HG03378 (cell line): ENCODE measurements at regions not wholly inside any gene's neighbourhood (a gene's known extent, or its start where the extent isn't known, plus 50 kb on each side); places are given as distances from the start of the nearest gene placed in this dataset.
"Not testable (repeated sequence)": the region's sequence is repeated elsewhere in the genome, so short reads cannot be mapped to it uniquely, and the experiment has no call there.

Experiments
- ATAC-seq: cut with Tn5 transposase; IDR thresholded peaks from one replicate; pipeline ENCODE4 v1.9.1; 2021; ENCODE audit warnings: mild to moderate bottlenecking, moderate library complexity; ENCODE audit not compliant: unreplicated experiment

DNA sequence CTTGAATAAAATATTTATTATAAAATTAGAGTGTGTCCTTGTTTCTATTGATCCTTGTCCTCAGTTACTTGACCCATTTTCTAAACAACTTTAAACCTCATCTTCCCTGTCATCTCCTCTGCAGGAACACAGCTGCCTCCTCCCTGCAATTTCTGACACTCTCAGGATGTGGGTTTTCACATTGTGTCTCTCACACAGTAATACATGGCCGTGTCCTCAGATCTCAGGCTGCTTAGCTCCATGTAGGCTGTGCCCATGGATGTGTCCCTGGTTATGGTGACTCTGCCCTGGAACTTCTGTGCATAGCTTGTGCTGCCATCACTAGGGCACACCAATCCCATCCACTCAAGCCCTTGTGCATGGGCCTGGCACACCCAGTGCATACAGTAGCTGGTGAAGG lies 577.1 kb downstream of the GOLGA6L6 start:
- ATAC-seq, result not testable (repeated sequence)

DNA sequence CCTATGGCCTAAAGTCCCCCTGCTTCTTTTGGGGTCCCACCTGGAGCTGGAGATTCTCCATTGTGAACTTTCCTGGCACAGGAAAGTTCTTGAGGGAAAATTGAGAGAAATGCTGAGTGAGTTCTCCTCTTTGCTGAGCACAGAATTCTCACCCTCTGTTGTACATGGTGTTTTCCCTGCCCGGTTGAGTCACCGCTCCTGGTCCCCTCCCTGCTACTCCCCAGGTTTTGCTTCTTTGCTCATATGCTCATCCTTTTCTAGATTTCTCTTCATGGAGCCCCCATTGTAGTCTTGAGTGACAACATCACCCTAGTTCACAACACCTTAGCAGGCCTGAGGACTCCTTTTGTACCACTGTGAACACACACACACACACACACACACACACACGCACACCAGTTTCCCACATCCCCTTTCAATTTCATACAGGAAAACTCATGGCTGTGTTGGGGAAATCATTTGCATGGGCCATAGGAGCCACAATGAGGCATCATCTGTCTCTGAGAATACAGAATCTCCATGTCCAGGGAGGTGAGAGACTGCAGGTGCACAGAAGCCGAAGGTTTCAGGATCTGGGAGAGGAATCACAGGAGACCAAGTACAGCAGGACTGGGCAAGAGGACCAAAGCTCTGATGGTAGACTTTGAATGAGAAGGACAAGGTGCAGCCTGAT lies 585.3 kb downstream of the GOLGA6L6 start:
- ATAC-seq, result no peak

DNA sequence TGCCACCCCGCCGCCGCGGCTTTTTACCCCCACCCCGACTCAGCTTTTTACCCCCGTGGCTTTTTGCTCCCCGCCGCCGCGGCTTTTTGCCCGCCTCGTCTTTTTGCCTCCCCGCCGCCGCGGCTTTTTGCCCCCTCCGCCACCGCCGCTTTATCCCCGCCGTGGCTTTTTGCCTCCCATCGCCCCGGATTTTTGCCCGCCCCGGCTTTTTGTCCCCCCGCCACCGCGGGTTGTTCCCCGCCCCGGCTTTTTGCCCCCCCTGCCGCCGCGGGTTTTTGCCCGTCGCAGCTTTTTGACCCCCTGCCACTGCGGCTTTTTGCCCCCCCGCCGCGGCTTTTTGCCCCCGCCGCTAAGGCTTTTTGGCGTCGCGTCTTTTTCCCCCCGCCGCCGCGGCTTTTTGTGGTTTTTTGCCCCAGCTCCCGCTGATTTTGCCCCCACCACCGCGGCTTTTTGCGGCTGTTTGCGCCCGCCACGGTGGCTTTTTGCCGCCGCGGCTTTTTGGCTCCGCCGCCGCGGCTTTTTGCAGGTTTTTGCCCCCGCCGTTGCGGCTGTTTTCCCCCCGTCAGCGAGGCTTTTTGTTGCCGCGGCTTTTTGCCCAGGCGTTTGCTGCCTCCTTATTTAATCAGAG lies 597.2 kb downstream of the GOLGA6L6 start:
- no peak for ATAC-seq

DNA sequence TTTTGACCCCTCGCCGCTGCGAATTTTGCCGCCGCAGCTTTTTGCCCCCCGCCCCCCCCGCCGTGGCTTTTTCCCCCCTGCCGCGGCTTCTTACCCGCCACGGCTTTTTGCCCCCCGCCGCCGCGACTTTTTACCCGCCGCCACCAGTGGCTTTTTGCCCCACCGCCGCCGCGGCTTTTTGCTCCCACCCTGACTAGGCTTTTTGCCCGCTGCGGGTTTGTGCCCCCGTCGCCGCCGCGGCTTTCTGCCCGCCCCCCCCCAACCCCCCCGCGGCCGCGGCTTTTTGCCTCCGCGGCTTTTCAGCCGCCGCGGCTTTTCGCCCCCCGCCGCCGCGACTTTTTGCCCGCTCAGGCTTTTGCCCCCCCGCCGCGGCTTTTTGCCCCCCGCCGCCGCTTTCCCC lies 598.1 kb downstream of the GOLGA6L6 start:
- ATAC-seq, result no peak

DNA sequence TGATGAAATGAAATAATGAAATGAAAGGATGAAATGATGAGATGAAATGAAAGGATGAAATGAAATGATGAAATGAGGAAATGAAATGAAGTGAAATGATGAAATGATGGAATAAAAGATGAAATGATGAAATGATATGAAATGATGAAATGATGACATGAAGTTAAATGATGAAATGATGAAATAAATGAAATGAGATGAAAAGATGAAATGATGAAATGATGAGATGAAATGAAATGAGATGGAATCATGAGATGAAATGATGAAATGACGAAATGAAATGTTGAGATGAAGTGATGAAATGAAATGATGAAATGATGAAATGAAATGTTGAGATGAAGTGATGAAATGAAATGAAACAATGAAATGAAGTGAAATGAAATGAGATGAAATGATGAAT lies 638.3 kb downstream of the GOLGA6L6 start:
- not testable (repeated sequence) for ATAC-seq

DNA sequence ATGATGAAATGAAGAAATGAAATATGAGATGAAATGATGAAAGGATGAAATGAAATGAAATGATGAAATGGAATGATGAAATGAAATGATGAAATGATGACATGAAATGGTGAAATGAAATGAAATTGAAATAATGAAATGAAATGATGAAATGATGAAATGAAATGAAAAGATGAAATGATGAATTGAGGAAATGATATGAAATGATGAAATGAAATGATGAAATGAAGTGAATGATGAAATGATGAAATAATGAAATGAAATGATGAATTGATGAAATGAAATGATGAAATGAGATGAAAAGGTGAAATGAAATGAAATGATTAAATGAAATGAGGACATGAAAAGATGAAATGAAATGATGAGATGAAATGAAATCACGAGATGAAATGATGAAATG lies 639.2 kb downstream of the GOLGA6L6 start:
- ATAC-seq, result not testable (repeated sequence)

DNA sequence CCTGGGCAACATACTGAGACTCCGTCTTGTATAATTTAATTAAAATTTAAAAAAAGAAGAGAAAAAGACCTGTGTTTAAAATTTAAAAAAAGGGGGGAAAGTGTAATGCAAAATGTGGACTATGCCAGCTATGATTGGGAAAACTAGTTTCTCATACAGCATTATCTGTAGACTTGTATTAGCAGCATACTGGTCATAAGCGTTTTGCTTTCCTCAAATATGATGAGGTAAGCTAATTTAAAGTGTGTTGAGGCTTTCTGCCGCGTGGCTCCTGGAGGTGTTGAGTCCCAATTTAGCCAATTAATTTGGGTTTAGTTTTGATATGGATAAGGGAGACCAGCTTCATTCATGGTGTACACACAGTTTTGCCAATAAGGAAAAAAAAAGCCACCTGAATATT lies 640.2 kb downstream of the GOLGA6L6 start:
- ATAC-seq, result not testable (repeated sequence)

DNA sequence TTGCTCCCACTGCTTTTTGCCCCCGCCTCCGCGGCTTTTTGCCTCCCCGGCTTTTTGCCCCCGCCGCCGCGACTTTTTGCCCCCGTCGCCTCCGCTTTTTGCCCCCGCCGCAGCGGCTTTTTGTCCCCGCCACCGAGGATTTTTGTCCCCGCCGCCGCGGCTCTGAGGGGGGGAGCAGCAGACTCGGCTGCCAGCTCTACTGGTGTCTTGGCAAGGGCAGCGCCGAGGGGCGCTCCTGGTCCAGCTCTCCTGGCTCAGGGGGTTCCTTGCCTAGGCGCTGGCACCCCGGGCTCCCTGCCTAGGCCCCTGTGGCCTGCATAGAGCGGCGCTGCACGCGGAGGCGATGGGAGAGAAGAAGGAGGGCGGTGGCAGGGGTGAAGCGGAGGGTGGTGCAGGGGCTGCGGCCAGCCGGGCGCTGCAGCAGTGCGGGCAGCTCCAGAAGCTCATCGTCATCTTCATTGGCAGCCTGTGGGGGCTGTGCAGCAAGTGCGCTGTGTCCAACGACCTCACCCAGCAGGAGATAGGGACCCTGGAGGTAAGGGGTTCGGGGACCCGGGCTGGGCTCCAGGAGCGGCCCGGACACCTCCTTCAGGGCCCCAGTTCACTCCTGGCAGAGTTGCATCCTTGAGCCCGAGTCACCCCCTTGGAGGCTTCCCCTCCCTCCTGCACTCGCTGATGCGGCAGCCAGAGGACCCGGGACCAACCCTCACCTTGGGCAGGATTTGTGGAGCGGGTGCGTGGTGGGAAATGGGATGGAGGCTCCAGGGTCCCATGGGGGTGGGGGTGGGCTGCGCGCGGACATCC lies 642.4 kb downstream of the GOLGA6L6 start:
- no peak for ATAC-seq

DNA sequence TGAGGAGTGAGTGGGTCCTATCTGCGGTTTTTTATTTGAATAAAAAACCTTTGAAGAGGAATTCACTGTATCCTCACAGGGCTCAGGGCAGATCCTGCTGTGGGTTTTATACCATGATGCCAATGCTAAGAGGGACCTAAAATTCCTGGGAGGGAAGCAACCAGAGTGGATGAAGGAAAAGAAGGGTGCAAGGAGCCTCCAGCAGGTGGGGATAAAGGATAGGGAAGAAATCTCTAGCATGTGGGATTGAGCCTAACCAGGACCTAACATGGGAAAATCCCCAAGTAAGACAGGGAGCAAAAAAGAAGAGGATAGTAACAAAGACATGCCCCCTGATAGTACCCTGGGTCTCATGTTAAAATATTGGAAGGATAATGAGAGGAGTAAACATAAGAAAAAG lies 652.8 kb downstream of the GOLGA6L6 start:
- not testable (repeated sequence) for ATAC-seq

DNA sequence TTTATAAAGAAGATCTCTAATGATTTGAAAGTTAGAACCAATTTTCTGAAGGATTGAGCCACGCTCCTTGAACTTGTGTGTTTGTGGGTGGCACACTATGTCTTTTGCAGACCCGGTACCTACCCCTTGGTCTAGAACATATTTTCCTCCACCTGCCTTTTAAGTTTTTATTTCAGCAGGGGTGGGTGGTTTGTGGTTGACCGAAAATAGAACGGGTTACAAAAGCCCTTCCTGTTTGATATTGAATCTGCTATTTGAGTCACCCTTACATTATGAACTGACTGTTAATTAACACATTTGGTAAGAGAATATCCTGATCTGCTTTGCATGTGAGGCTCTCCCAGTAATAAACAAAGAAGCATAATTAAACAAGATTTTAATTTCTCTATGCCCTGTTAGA lies 697.5 kb downstream of the GOLGA6L6 start:
- not testable (repeated sequence) for ATAC-seq
